ENCODE measurements at regions not wholly inside any gene's neighbourhood (a gene's known extent, or its start where the extent isn't known, plus 50 kb on each side); places are given as distances from the start of the nearest gene placed in this dataset.

DNA sequence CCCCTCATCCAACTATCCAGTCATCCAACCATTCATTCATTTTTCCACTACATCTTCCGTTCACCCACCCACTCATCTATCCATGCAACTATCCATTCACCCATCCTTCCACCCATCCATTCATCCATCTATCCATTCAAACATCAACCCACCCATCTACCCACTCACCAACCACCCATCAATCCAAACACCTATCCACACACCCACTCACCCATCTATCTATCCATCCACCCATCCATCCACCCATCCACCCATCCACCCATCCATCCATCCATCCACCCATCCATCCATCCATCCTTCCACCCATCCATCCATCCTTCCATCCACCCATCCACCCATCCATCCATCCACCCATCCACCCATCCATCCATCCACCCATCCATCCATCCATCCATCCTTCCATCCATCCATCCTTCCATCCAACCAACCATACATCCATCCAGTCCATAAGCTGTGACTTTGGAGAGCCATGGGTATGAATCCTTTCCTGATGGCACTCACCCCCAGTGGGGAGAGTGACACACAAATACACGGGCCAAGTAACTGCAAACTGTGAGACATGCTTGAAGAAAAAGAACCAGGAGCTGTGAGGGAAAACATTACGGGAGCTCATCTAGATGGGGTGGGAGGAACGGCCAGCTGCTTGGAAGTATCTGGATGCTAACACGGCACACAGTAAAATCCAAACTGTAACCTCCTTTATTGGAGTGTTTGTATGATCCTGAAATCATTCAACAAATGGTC, 100.0 kb upstream of the TNRC6C start:
- no peaks in the 10 kb centered on the region for H3K9me3 ChIP-seq
- no peak for DNase-seq
- H3K27ac ChIP-seq = no peak overlapping the region
- no peak for TF ChIP-seq POLR2A (IDR thresholded peaks at IDR 0.05)
- TF ChIP-seq, protein P1, sequence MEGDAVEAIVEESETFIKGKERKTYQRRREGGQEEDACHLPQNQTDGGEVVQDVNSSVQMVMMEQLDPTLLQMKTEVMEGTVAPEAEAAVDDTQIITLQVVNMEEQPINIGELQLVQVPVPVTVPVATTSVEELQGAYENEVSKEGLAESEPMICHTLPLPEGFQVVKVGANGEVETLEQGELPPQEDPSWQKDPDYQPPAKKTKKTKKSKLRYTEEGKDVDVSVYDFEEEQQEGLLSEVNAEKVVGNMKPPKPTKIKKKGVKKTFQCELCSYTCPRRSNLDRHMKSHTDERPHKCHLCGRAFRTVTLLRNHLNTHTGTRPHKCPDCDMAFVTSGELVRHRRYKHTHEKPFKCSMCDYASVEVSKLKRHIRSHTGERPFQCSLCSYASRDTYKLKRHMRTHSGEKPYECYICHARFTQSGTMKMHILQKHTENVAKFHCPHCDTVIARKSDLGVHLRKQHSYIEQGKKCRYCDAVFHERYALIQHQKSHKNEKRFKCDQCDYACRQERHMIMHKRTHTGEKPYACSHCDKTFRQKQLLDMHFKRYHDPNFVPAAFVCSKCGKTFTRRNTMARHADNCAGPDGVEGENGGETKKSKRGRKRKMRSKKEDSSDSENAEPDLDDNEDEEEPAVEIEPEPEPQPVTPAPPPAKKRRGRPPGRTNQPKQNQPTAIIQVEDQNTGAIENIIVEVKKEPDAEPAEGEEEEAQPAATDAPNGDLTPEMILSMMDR (IDR thresholded peaks at IDR 0.05) = no peak
- H3K4me1 ChIP-seq = no peaks in the 10 kb centered on the region
- no peak overlapping the region for H3K4me3 ChIP-seq
- no peaks in the 10 kb centered on the region for H3K36me3 ChIP-seq
- intact Hi-C loops (cut with DNase I; ENCODE audit: low total_unique reads) = no loop called here
- H3K27me3 ChIP-seq = no peaks in the 10 kb centered on the region

DNA sequence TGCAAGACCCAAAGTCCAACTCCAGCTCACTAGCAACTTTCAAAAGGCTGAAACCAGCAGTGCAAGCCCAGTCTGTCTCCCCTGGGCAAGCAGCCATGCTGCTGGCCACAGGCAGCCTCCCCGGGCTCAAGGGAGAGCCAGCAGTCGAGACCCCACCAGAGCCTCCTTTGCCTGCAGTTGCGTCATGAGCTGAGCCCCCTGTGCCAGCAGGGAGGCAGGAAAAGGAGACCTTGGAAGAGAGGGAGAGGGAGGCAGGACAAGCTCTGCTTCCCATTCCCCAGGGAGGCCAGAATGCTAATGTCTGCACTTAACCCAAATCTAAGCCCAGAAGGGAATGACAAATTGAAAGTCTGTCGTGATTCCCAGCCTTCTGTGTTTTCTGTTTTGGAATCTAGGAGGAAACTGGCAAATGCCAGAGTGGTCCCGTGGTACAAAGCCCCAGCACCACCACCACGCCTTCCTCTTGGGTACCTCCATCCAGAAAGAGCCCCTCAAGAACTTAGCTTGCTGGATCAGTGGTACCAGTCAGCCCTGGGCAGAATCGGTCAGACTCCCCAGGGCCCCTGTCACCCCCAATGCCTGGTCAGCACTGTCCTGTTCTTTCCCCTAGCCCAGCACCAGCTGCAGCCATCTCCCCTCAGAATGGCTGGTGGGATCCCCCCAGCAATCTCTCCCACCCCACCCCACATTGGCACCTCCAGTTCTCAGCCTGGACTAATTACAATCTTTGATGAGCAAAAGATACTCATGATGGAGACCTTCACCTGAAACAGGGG, 99.3 kb upstream of the TNRC6C start:
- TF ChIP-seq POLR2A (IDR thresholded peaks at IDR 0.05) = no peak
- TF ChIP-seq, protein P1 (IDR thresholded peaks at IDR 0.05) = no peak
- no peak for DNase-seq
- Histone ChIP-seq H3K4me3 (no peak overlapping the region), H3K4me1 (no peaks in the 10 kb centered on the region), H3K27me3 (no peaks in the 10 kb centered on the region), H3K36me3 (no peaks in the 10 kb centered on the region), H3K9me3 (no peaks in the 10 kb centered on the region), H3K27ac (no peak overlapping the region)
- intact Hi-C loops (cut with DNase I; ENCODE audit: low total_unique reads) = no loop called here

DNA sequence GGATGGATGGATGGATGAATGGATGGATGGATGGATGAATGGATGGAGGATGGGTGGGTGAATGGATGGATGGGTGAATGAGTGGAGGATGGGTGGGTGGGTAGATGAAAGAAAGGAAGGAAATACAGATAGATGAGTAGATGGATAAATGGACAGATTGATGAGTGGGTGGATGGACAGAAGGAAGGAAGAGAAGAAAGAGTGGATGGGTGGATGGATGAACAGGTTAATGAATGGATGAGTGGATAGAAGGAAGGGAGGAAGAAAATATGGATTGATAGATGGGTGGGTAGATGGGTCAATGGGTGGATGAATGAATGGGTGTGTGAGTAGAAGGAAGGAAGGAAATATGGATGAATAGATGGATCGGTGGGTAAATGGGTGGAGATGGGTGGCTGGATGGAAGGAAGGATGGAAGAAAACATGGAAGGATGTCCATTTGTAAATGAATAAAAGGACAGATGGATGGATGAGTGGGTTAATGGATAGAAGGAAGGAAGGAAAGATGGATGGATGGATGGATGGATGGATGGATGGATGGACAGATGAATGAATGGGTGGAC, 97.3 kb upstream of the TNRC6C start:
- Histone ChIP-seq H3K4me1 (no peaks in the 10 kb centered on the region), H3K27me3 (no peaks in the 10 kb centered on the region), H3K9me3 (no peaks in the 10 kb centered on the region), H3K36me3 (no peaks in the 10 kb centered on the region), H3K27ac (no peak overlapping the region), H3K4me3 (no peak overlapping the region)
- TF ChIP-seq, protein P1 (IDR thresholded peaks at IDR 0.05) = no peak
- TF ChIP-seq POLR2A (IDR thresholded peaks at IDR 0.05) = no peak
- DNase-seq = no peak
- intact Hi-C loops (cut with DNase I; ENCODE audit: low total_unique reads) = no loop called here

DNA sequence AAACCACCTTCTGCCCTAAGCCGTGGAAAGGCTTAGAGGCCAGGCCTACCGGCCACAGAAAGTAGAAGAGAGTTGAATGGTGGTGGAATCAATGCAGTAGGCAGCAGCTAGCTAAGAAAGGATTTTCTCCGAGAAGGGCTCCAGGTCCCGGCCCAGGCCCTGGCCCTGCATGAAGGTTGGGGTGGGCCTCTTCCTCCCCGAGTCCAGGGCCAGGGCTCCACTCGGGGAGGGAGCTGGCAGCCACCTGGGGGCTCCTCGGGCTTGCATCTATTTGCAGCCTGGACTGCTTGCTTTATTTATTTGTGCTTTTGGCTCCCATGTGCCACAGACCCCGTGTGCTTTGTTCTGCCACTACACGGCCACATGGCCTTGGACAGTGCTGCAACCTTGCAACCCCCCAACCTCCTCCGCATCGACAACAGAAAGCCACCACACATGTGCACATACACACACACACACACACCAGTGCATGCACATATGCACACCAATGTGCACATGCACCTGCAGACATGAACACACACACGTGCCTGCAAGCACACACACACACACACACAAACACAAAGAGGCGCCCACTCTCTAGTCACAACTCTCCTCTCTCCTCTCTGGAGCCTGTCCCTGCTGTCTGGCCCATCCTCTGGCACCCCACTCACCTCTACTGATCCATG, 96.4 kb upstream of the TNRC6C start:
- no peak overlapping the region for H3K27ac ChIP-seq
- H3K4me3 ChIP-seq = no peak overlapping the region
- H3K36me3 ChIP-seq = no peaks in the 10 kb centered on the region
- no peaks in the 10 kb centered on the region for H3K27me3 ChIP-seq
- no peaks in the 10 kb centered on the region for H3K9me3 ChIP-seq
- TF ChIP-seq POLR2A (IDR thresholded peaks at IDR 0.05) = no peak
- TF ChIP-seq, protein P1 (IDR thresholded peaks at IDR 0.05) = no peak
- intact Hi-C loops (cut with DNase I; ENCODE audit: low total_unique reads) = no loop called here
- no peak for DNase-seq
- no peaks in the 10 kb centered on the region for H3K4me1 ChIP-seq
